ENCODE measurements at regions not wholly inside any gene's neighbourhood (a gene's known extent, or its start where the extent isn't known, plus 50 kb on each side); places are given as distances from the start of the nearest gene placed in this dataset.

GRCh38 chr20:57918551-57918950 lies 208.7 kb upstream of the PMEPA1 start:
- no peak overlapping the region for H3K27ac ChIP-seq
- no peaks in the 10 kb centered on the region for H3K27me3 ChIP-seq (ENCODE audit: insufficient read depth in 3 of 3, low read length in 2 of 3)
- H3K36me3 ChIP-seq (ENCODE audit: insufficient read depth in 1 of 2, low read depth in 1 of 2), result no peaks in the 10 kb centered on the region
- TF ChIP-seq CTCF (IDR thresholded peaks at IDR 0.05), result no peak
- ATAC-seq (no peak), DNase-seq (no peak)
- H3K9me3 ChIP-seq, result no peaks in the 10 kb centered on the region
- WGBS, 3 donors, result 79 to 93% (median 86%) methylated on average over 4 of the region's 4 CpGs
- no peak overlapping the region for H3K4me3 ChIP-seq
- H3K4me1 ChIP-seq, result no peaks in the 10 kb centered on the region
- intact Hi-C loops (cut with DNase I), result no loop called here

GRCh38 chr20:57914205-57914604 lies 204.4 kb upstream of the PMEPA1 start:
- no peaks in the 10 kb centered on the region for H3K9me3 ChIP-seq
- TF ChIP-seq CTCF (IDR thresholded peaks at IDR 0.05), result no peak
- 62 to 79% (median 67%) methylated on average over 4 of the region's 4 CpGs for WGBS, 3 donors
- H3K27me3 ChIP-seq (ENCODE audit: insufficient read depth in 3 of 3, low read length in 2 of 3), result no peaks in the 10 kb centered on the region
- DNase-seq, result no peak
- no peaks in the 10 kb centered on the region for H3K36me3 ChIP-seq (ENCODE audit: insufficient read depth in 1 of 2, low read depth in 1 of 2)
- H3K4me3 ChIP-seq, result no peak overlapping the region
- no peak for ATAC-seq
- intact Hi-C loops (cut with DNase I), result no loop called here
- no peaks in the 10 kb centered on the region for H3K4me1 ChIP-seq
- no peak overlapping the region for H3K27ac ChIP-seq

- Histone ChIP-seq H3K4me3 (no peak overlapping the region), H3K27ac (no peak overlapping the region), H3K9me3 (no peaks in the 10 kb centered on the region), H3K4me1 (no peaks in the 10 kb centered on the region), H3K36me3 (ENCODE audit: insufficient read depth in 1 of 2, low read depth in 1 of 2) (no peaks in the 10 kb centered on the region), H3K27me3 (ENCODE audit: insufficient read depth in 3 of 3, low read length in 2 of 3) (no peaks in the 10 kb centered on the region)
- WGBS, 3 donors, result 92 to 96% (median 92%) methylated on average over 12 of the region's 12 CpGs
- intact Hi-C loops (cut with DNase I), result no loop called here
- no peak for TF ChIP-seq CTCF (IDR thresholded peaks at IDR 0.05)
- DNase-seq (no peak), ATAC-seq (no peak)
These were observed 203.5 kb upstream of the PMEPA1 start for GRCh38 chr20:57913156-57913930.

GRCh38 chr20:57912227-57912582 lies 202.4 kb upstream of the PMEPA1 start:
- intact Hi-C loops (cut with DNase I), result no loop called here
- Histone ChIP-seq H3K9me3 (no peaks in the 10 kb centered on the region), H3K36me3 (ENCODE audit: insufficient read depth in 1 of 2, low read depth in 1 of 2) (no peaks in the 10 kb centered on the region), H3K27me3 (ENCODE audit: insufficient read depth in 3 of 3, low read length in 2 of 3) (no peaks in the 10 kb centered on the region), H3K27ac (no peak overlapping the region), H3K4me3 (no peak overlapping the region), H3K4me1 (no peaks in the 10 kb centered on the region)
- ATAC-seq (no peak), DNase-seq (no peak)
- 23 to 28% (median 26%) methylated on average over 6 of the region's 6 CpGs for WGBS, 3 donors
- TF ChIP-seq CTCF (IDR thresholded peaks at IDR 0.05), result no peak

All from psoas muscle (tissue), 7 donors.